ENCODE measurements at regions not wholly inside any gene's neighbourhood (a gene's known extent, or its start where the extent isn't known, plus 50 kb on each side); places are given as distances from the start of the nearest gene placed in this dataset.
"Not testable (repeated sequence)": the region's sequence is repeated elsewhere in the genome, so short reads cannot be mapped to it uniquely, and the experiment has no call there.

GRCh38 chr11:116686866-116687265, 85.9 kb downstream of the BUD13 start:
- TF ChIP-seq, protein P1, sequence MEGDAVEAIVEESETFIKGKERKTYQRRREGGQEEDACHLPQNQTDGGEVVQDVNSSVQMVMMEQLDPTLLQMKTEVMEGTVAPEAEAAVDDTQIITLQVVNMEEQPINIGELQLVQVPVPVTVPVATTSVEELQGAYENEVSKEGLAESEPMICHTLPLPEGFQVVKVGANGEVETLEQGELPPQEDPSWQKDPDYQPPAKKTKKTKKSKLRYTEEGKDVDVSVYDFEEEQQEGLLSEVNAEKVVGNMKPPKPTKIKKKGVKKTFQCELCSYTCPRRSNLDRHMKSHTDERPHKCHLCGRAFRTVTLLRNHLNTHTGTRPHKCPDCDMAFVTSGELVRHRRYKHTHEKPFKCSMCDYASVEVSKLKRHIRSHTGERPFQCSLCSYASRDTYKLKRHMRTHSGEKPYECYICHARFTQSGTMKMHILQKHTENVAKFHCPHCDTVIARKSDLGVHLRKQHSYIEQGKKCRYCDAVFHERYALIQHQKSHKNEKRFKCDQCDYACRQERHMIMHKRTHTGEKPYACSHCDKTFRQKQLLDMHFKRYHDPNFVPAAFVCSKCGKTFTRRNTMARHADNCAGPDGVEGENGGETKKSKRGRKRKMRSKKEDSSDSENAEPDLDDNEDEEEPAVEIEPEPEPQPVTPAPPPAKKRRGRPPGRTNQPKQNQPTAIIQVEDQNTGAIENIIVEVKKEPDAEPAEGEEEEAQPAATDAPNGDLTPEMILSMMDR (IDR thresholded peaks at IDR 0.05) = no peak
- Mint-ChIP-seq H3K27me3 (ENCODE audit: low read depth, poor library complexity) (no peaks in the 10 kb centered on the region), H3K4me1 (peaks cover 26% of the 10 kb centered on the region), H3K9me3 (peaks cover 15% of the 10 kb centered on the region), H3K36me3 (ENCODE audit: low read depth) (no peaks in the 10 kb centered on the region), H3K27ac (no peak overlapping the region), H3K4me3 (no peak overlapping the region)
- DNase-seq = no peak

DNA sequence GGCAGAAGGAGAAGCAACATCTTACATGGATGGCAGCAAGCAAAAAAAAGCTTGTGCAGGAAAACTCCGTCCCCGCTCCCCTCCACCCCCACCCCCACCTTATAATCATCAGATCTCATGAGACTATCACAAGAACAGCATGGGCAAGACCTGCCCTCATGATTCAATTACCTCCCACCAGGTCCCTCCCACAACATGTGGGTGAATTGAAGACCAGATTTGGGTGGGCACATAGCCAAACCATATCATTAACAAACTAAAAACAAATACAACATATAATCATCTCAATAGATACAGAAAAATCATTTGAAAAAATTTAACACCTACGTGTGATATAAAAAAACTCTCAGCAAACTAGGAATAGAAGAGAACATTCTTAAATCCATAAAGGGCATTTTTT, 88.8 kb downstream of the BUD13 start:
- Mint-ChIP-seq H3K4me1 (peaks cover 19% of the 10 kb centered on the region), H3K9me3 (peaks cover 15% of the 10 kb centered on the region), H3K27me3 (ENCODE audit: low read depth, poor library complexity) (no peaks in the 10 kb centered on the region), H3K27ac (no peak overlapping the region), H3K36me3 (ENCODE audit: low read depth) (no peaks in the 10 kb centered on the region), H3K4me3 (no peak overlapping the region)
- TF ChIP-seq, protein P1 (IDR thresholded peaks at IDR 0.05) = no peak
- no peak for DNase-seq

- TF ChIP-seq, protein P1 (IDR thresholded peaks at IDR 0.05) = no peak
- Mint-ChIP-seq H3K27ac (no peak overlapping the region), H3K4me3 (no peak overlapping the region), H3K9me3 (peaks cover 33% of the 10 kb centered on the region), H3K4me1 (no peaks in the 10 kb centered on the region), H3K27me3 (ENCODE audit: low read depth, poor library complexity) (no peaks in the 10 kb centered on the region), H3K36me3 (ENCODE audit: low read depth) (no peaks in the 10 kb centered on the region)
- no peak for DNase-seq
Observed at GRCh38 chr11:116680349-116681125, 92.2 kb downstream of the BUD13 start.

GRCh38 chr11:116678887-116679286, 93.9 kb downstream of the BUD13 start:
- H3K27ac Mint-ChIP-seq = no peak overlapping the region
- H3K4me1 Mint-ChIP-seq = no peaks in the 10 kb centered on the region
- H3K4me3 Mint-ChIP-seq = no peak overlapping the region
- no peak for DNase-seq
- TF ChIP-seq, protein P1 (IDR thresholded peaks at IDR 0.05) = no peak
- H3K27me3 Mint-ChIP-seq (ENCODE audit: low read depth, poor library complexity) = no peaks in the 10 kb centered on the region
- no peaks in the 10 kb centered on the region for H3K36me3 Mint-ChIP-seq (ENCODE audit: low read depth)
- peaks cover 39% of the 10 kb centered on the region for H3K9me3 Mint-ChIP-seq

- not testable (repeated sequence) for DNase-seq; H3K27ac Mint-ChIP-seq; H3K36me3 Mint-ChIP-seq (ENCODE audit: low read depth); H3K4me1 Mint-ChIP-seq; H3K4me3 Mint-ChIP-seq
- Mint-ChIP-seq H3K9me3 (peaks cover 71% of the 10 kb centered on the region), H3K27me3 (ENCODE audit: low read depth, poor library complexity) (peaks cover 10% of the 10 kb centered on the region)
Observed at GRCh38 chr11:116667318-116667717, 105.5 kb downstream of the BUD13 start.

DNA sequence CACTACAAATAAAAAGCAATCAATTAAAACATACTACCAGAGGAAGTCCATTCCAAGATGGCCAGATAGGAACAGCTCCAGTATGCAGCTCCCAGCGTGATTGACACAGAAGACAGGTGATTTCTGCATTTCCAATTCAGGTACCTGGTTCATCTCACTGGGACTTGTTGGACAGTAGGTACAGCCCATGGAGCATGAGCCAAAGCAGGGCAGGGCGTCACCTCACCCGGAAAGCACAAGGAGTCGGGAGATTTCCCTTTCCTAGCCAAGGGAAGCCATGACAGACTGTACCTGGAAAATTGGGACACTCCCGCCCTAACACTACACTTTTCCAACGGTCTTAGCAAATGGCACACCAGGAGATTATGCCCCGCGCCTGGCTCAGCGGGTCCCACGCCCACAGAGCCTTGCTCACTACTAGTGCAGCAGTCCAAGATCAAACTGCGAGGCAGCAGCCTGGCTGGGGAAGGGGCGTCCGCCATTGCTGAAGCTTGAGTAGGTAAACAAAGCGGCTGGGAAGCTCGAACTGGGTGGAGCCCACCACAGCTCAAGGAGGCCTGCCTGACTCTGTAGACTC, 106.0 kb downstream of the BUD13 start:
- H3K4me1 Mint-ChIP-seq; H3K4me3 Mint-ChIP-seq; DNase-seq; H3K27ac Mint-ChIP-seq; H3K36me3 Mint-ChIP-seq (ENCODE audit: low read depth): not testable (repeated sequence)
- H3K27me3 Mint-ChIP-seq (ENCODE audit: low read depth, poor library complexity) = peaks cover 12% of the 10 kb centered on the region
- H3K9me3 Mint-ChIP-seq = peaks cover 68% of the 10 kb centered on the region

DNA sequence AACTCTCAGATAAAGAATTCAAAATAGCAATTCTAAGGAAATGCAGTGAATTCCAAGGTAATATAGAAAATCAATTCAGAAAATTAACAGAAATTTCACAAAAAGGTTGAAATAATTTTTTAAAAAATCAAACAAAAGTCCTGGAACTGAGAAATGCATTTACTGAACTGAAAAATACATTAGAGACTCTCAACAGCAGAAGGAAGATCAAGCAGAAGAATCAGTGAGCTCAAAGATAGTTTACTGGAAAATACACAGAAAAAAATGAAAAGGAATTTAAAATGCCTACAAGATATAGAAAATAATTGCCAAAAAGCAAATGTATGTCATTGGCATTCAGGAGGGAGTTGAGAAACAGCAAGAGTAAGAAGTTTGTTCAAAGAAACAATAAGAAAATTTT, 107.3 kb downstream of the BUD13 start:
- DNase-seq = no peak
- peaks cover 55% of the 10 kb centered on the region for H3K9me3 Mint-ChIP-seq
- peaks cover 7% of the 10 kb centered on the region for H3K36me3 Mint-ChIP-seq (ENCODE audit: low read depth)
- no peak overlapping the region for H3K27ac Mint-ChIP-seq
- peaks cover 13% of the 10 kb centered on the region for H3K27me3 Mint-ChIP-seq (ENCODE audit: low read depth, poor library complexity)
- TF ChIP-seq, protein P1 (IDR thresholded peaks at IDR 0.05) = no peak
- H3K4me1 Mint-ChIP-seq = no peaks in the 10 kb centered on the region
- H3K4me3 Mint-ChIP-seq = no peak overlapping the region

All from nephron progenitor cell (in vitro differentiated cells).